Activated B cell treated with CpG ODN at 0.5 μM for 24 hours (primary cell): ENCODE measurements at regions not wholly inside any gene's neighbourhood (a gene's known extent, or its start where the extent isn't known, plus 50 kb on each side); places are given as distances from the start of the nearest gene placed in this dataset.
A peak's percentile ranks its signal among the peaks of the same experiment; 100 is the strongest.

ENCODE experiments used
- ATAC-seq: fragments of 200-7000 bp; cut with Tn5 transposase; one replicate; pipeline ENCODE4 v1.10.0; 2021; ENCODE audit warnings: low read depth, mild to moderate bottlenecking, moderate library complexity
- CTCF ChIA-PET: fragments of 350-600 bp; sonication (Branson Sonifier 250); formaldehyde crosslinking; loops from one replicate; lab custom pipeline; 2021; ENCODE audit warnings: antibody characterized with exemption; lab: Charles Lee
- POLR2A ChIA-PET: fragments of 350-600 bp; sonication (Branson Sonifier 250); formaldehyde crosslinking; loops from one replicate; lab custom pipeline; 2021; ENCODE audit warnings: antibody characterized with exemption; lab: Charles Lee
- DNase-seq: peaks from one replicate; pipeline ENCODE4 v3.0.0; 2022
- H3K27ac Mint-ChIP-seq: one replicate; pipeline ENCODE4 v1.8.0; 2020; ENCODE audit warnings: mixed read lengths
- H3K27me3 Mint-ChIP-seq: one replicate; pipeline ENCODE4 v1.8.0; 2021; ENCODE audit warnings: mixed read lengths
- H3K36me3 Mint-ChIP-seq: one replicate; pipeline ENCODE4 v1.8.0; 2021; ENCODE audit warnings: low read depth, mixed read lengths
- H3K4me1 Mint-ChIP-seq: one replicate; pipeline ENCODE4 v1.8.0; 2021; ENCODE audit warnings: mixed read lengths
- H3K4me3 Mint-ChIP-seq: one replicate; pipeline ENCODE4 v1.8.0; 2020; ENCODE audit warnings: mild to moderate bottlenecking, mixed read lengths
- H3K9me3 Mint-ChIP-seq: one replicate; pipeline ENCODE4 v1.8.0; 2020; ENCODE audit warnings: mixed read lengths
- CTCF ChIP-seq: fragments of 200-600 bp; IDR thresholded peaks from one replicate; pipeline ENCODE4 v1.8.0; 2022; ENCODE audit warnings: antibody characterized with exemption, mild to moderate bottlenecking
- intact Hi-C: fragments of 100-400 bp; cut with micrococcal nuclease; formaldehyde crosslinking; loops from one replicate; pipeline ENCODE4 v1.15.1; 2024

GRCh38 chr10:78291722-78292121 is 258.1 kb downstream of the RPS24 start:
- H3K4me3 Mint-ChIP-seq: no peak overlapping the region
- H3K27ac Mint-ChIP-seq: no peak overlapping the region
- no peaks in the 10 kb centered on the region for H3K27me3 Mint-ChIP-seq
- intact Hi-C loops: no loop called here
- no peaks in the 10 kb centered on the region for H3K36me3 Mint-ChIP-seq
- TF ChIP-seq CTCF: no peak
- H3K4me1 Mint-ChIP-seq: peaks cover 12% of the 10 kb centered on the region
- no peak for ATAC-seq
- no peak for DNase-seq
- CTCF ChIA-PET: no interaction called here
- H3K9me3 Mint-ChIP-seq: no peaks in the 10 kb centered on the region
- POLR2A ChIA-PET: interaction anchor here (0.6 kb wide), 1 partner anchor 1026 kb away, joined by 3 read pairs; no protein-coding TSS in a partner anchor

GRCh38 chr10:78292250-78292981 is 258.8 kb downstream of the RPS24 start:
- no peak for ATAC-seq
- Mint-ChIP-seq H3K4me3 (no peak overlapping the region), H3K27me3 (no peaks in the 10 kb centered on the region), H3K36me3 (no peaks in the 10 kb centered on the region), H3K4me1 (peaks cover 17% of the 10 kb centered on the region), H3K9me3 (no peaks in the 10 kb centered on the region), H3K27ac (no peak overlapping the region)
- no peak for TF ChIP-seq CTCF
- ChIA-PET POLR2A (no interaction called here), CTCF (no interaction called here)
- DNase-seq: no peak
- intact Hi-C loops: no loop called here

GRCh38 chr10:78292982-78293865 is 259.6 kb downstream of the RPS24 start:
- H3K27me3 Mint-ChIP-seq: no peaks in the 10 kb centered on the region
- no peak for ATAC-seq
- peaks cover 23% of the 10 kb centered on the region for H3K4me1 Mint-ChIP-seq
- CTCF ChIA-PET: no interaction called here
- no peak for DNase-seq
- H3K9me3 Mint-ChIP-seq: no peaks in the 10 kb centered on the region
- intact Hi-C loops: no loop called here
- POLR2A ChIA-PET: no interaction called here
- H3K27ac Mint-ChIP-seq: no peak overlapping the region
- H3K36me3 Mint-ChIP-seq: no peaks in the 10 kb centered on the region
- no peak for TF ChIP-seq CTCF
- no peak overlapping the region for H3K4me3 Mint-ChIP-seq

- intact Hi-C loops: no loop called here
- no peak overlapping the region for H3K27ac Mint-ChIP-seq
- H3K4me1 Mint-ChIP-seq: peaks cover 43% of the 10 kb centered on the region
- no peak for DNase-seq
- no peaks in the 10 kb centered on the region for H3K36me3 Mint-ChIP-seq
- no peak for ATAC-seq
- ChIA-PET POLR2A (no interaction called here), CTCF (no interaction called here)
- H3K4me3 Mint-ChIP-seq: no peak overlapping the region
- no peaks in the 10 kb centered on the region for H3K9me3 Mint-ChIP-seq
- no peak for TF ChIP-seq CTCF
- H3K27me3 Mint-ChIP-seq: no peaks in the 10 kb centered on the region
These were observed 261.6 kb downstream of the RPS24 start for GRCh38 chr10:78295242-78295641.

GRCh38 chr10:78296785-78297184 is 263.1 kb downstream of the RPS24 start:
- no peak for DNase-seq
- no peaks in the 10 kb centered on the region for H3K27me3 Mint-ChIP-seq
- no peaks in the 10 kb centered on the region for H3K36me3 Mint-ChIP-seq
- TF ChIP-seq CTCF: no peak
- intact Hi-C loops: no loop called here
- H3K27ac Mint-ChIP-seq: peak overlapping the region; percentile 7
- H3K4me3 Mint-ChIP-seq: no peak overlapping the region
- peaks cover 54% of the 10 kb centered on the region for H3K4me1 Mint-ChIP-seq
- ChIA-PET CTCF (no interaction called here), POLR2A (no interaction called here)
- peak; percentile 35 for ATAC-seq
- H3K9me3 Mint-ChIP-seq: no peaks in the 10 kb centered on the region
